NCI-H1436 (cell line): ENCODE measurements at regions not wholly inside any gene's neighbourhood (a gene's known extent, or its start where the extent isn't known, plus 50 kb on each side); places are given as distances from the start of the nearest gene placed in this dataset.

ENCODE experiments used
- DNase-seq: peaks from one replicate; lab custom pipeline; 2025; lab: John Stamatoyannopoulos, UW

GRCh38 chr19:29429021-29429420 lies 96.8 kb upstream of the VSTM2B start:
- no peak for DNase-seq

- no peak for DNase-seq
Measured at GRCh38 chr19:29429581-29429980, 96.2 kb upstream of the VSTM2B start.

- DNase-seq = no peak
Measured at GRCh38 chr19:29431332-29431731, 94.5 kb upstream of the VSTM2B start.

- DNase-seq = no peak
Measured at GRCh38 chr19:29432677-29433076, 93.1 kb upstream of the VSTM2B start.

- DNase-seq = no peak
Measured at GRCh38 chr19:29436591-29437103, 89.1 kb upstream of the VSTM2B start.

GRCh38 chr19:29439021-29439420 lies 86.8 kb upstream of the VSTM2B start:
- no peak for DNase-seq

GRCh38 chr19:29439688-29440550 lies 85.9 kb upstream of the VSTM2B start:
- DNase-seq = no peak

GRCh38 chr19:29442094-29442493 lies 83.7 kb upstream of the VSTM2B start:
- DNase-seq = no peak

GRCh38 chr19:29442910-29443309 lies 82.9 kb upstream of the VSTM2B start:
- no peak for DNase-seq

GRCh38 chr19:29445246-29445645 lies 80.5 kb upstream of the VSTM2B start:
- no peak for DNase-seq

- no peak for DNase-seq
Measured at GRCh38 chr19:29446361-29446760, 79.4 kb upstream of the VSTM2B start.

- DNase-seq = no peak
Measured at GRCh38 chr19:29448046-29448445, 77.7 kb upstream of the VSTM2B start.

GRCh38 chr19:29449371-29449770 lies 76.4 kb upstream of the VSTM2B start:
- DNase-seq = no peak

- DNase-seq = no peak
Measured at GRCh38 chr19:29450306-29450705, 75.5 kb upstream of the VSTM2B start.

- no peak for DNase-seq
Measured at GRCh38 chr19:29450812-29451211, 75.0 kb upstream of the VSTM2B start.

- DNase-seq = no peak
Measured at GRCh38 chr19:29454109-29454508, 71.7 kb upstream of the VSTM2B start.

GRCh38 chr19:29457413-29457812 lies 68.4 kb upstream of the VSTM2B start:
- no peak for DNase-seq

- peak; percentile 41 for DNase-seq
Measured at GRCh38 chr19:29467824-29468401, 57.9 kb upstream of the VSTM2B start.

- no peak for DNase-seq
Measured at GRCh38 chr19:29475469-29475868, 50.3 kb upstream of the VSTM2B start.
